ENCODE measurements at regions not wholly inside any gene's neighbourhood (a gene's known extent, or its start where the extent isn't known, plus 50 kb on each side); places are given as distances from the start of the nearest gene placed in this dataset.

GRCh38 chr3:64318001-64318400 lies 92.7 kb upstream of the PRICKLE2 start:
- Mint-ChIP-seq H3K27ac (no peak overlapping the region), H3K9me3 (no peaks in the 10 kb centered on the region), H3K27me3 (no peaks in the 10 kb centered on the region), H3K4me1 (ENCODE audit: low read depth) (no peaks in the 10 kb centered on the region), H3K4me3 (no peak overlapping the region), H3K36me3 (no peaks in the 10 kb centered on the region)
- intact Hi-C loops (cut with micrococcal nuclease) = no loop called here
- no peak for DNase-seq
- CTCF ChIA-PET = no interaction called here
- POLR2A ChIA-PET = no interaction called here

- ChIA-PET CTCF (interaction anchor here (0.6 kb wide), 1 partner anchor 919 kb away, joined by 4 read pairs; no protein-coding TSS in a partner anchor), POLR2A (no interaction called here)
- no peak for DNase-seq
- H3K27me3 Mint-ChIP-seq = no peaks in the 10 kb centered on the region
- intact Hi-C loops (cut with micrococcal nuclease) = no loop called here
- no peak overlapping the region for H3K27ac Mint-ChIP-seq
- H3K4me1 Mint-ChIP-seq (ENCODE audit: low read depth) = no peaks in the 10 kb centered on the region
- H3K36me3 Mint-ChIP-seq = no peaks in the 10 kb centered on the region
- H3K4me3 Mint-ChIP-seq = no peak overlapping the region
- peaks cover 3% of the 10 kb centered on the region for H3K9me3 Mint-ChIP-seq
Observed at GRCh38 chr3:64316971-64317370, 91.7 kb upstream of the PRICKLE2 start.

- no peak for DNase-seq
- CTCF ChIA-PET = no interaction called here
Observed at GRCh38 chr3:64311424-64312061, 86.3 kb upstream of the PRICKLE2 start.

GRCh38 chr3:64308931-64309330 lies 83.7 kb upstream of the PRICKLE2 start:
- intact Hi-C loops (cut with micrococcal nuclease) = no loop called here
- no peak for DNase-seq
- Mint-ChIP-seq H3K27ac (no peak overlapping the region), H3K9me3 (peaks cover 3% of the 10 kb centered on the region), H3K4me3 (no peak overlapping the region), H3K4me1 (ENCODE audit: low read depth) (no peaks in the 10 kb centered on the region), H3K36me3 (no peaks in the 10 kb centered on the region), H3K27me3 (no peaks in the 10 kb centered on the region)
- ChIA-PET CTCF (no interaction called here), POLR2A (no interaction called here)

More at GRCh38 chr3:64311424-64312061, 86.3 kb upstream of the PRICKLE2 start:
- Mint-ChIP-seq H3K4me1 (ENCODE audit: low read depth) (no peaks in the 10 kb centered on the region), H3K27me3 (no peaks in the 10 kb centered on the region), H3K4me3 (no peak overlapping the region), H3K9me3 (peaks cover 3% of the 10 kb centered on the region), H3K36me3 (no peaks in the 10 kb centered on the region), H3K27ac (no peak overlapping the region)
- POLR2A ChIA-PET = no interaction called here
- intact Hi-C loops (cut with micrococcal nuclease) = no loop called here

- Mint-ChIP-seq H3K9me3 (no peaks in the 10 kb centered on the region), H3K36me3 (no peaks in the 10 kb centered on the region), H3K4me3 (no peak overlapping the region), H3K27ac (no peak overlapping the region), H3K4me1 (ENCODE audit: low read depth) (no peaks in the 10 kb centered on the region), H3K27me3 (no peaks in the 10 kb centered on the region)
- intact Hi-C loops (cut with micrococcal nuclease) = no loop called here
- ChIA-PET CTCF (no interaction called here), POLR2A (no interaction called here)
- no peak for DNase-seq
Observed at GRCh38 chr3:64306745-64307144, 81.5 kb upstream of the PRICKLE2 start.

GRCh38 chr3:64305731-64306130 lies 80.5 kb upstream of the PRICKLE2 start:
- intact Hi-C loops (cut with micrococcal nuclease) = no loop called here
- ChIA-PET POLR2A (no interaction called here), CTCF (no interaction called here)
- Mint-ChIP-seq H3K36me3 (no peaks in the 10 kb centered on the region), H3K27ac (no peak overlapping the region), H3K4me3 (no peak overlapping the region), H3K27me3 (no peaks in the 10 kb centered on the region), H3K9me3 (no peaks in the 10 kb centered on the region), H3K4me1 (ENCODE audit: low read depth) (no peaks in the 10 kb centered on the region)
- DNase-seq = no peak

GRCh38 chr3:64304828-64305410 lies 79.7 kb upstream of the PRICKLE2 start:
- H3K27ac Mint-ChIP-seq = no peak overlapping the region
- intact Hi-C loops (cut with micrococcal nuclease) = no loop called here
- no peaks in the 10 kb centered on the region for H3K36me3 Mint-ChIP-seq
- H3K27me3 Mint-ChIP-seq = no peaks in the 10 kb centered on the region
- no peak for DNase-seq
- no peaks in the 10 kb centered on the region for H3K4me1 Mint-ChIP-seq (ENCODE audit: low read depth)
- H3K9me3 Mint-ChIP-seq = no peaks in the 10 kb centered on the region
- H3K4me3 Mint-ChIP-seq = no peak overlapping the region
- ChIA-PET CTCF (no interaction called here), POLR2A (no interaction called here)

- no peaks in the 10 kb centered on the region for H3K4me1 Mint-ChIP-seq (ENCODE audit: low read depth)
- intact Hi-C loops (cut with micrococcal nuclease) = no loop called here
- no peaks in the 10 kb centered on the region for H3K9me3 Mint-ChIP-seq
- ChIA-PET POLR2A (no interaction called here), CTCF (no interaction called here)
- no peak overlapping the region for H3K27ac Mint-ChIP-seq
- H3K27me3 Mint-ChIP-seq = no peaks in the 10 kb centered on the region
- DNase-seq = no peak
- H3K36me3 Mint-ChIP-seq = no peaks in the 10 kb centered on the region
- no peak overlapping the region for H3K4me3 Mint-ChIP-seq
Observed at GRCh38 chr3:64303881-64304280, 78.6 kb upstream of the PRICKLE2 start.

- Mint-ChIP-seq H3K4me3 (no peak overlapping the region), H3K27ac (no peak overlapping the region), H3K9me3 (no peaks in the 10 kb centered on the region), H3K27me3 (peaks cover 2% of the 10 kb centered on the region), H3K4me1 (ENCODE audit: low read depth) (no peaks in the 10 kb centered on the region), H3K36me3 (no peaks in the 10 kb centered on the region)
- CTCF ChIA-PET = no interaction called here
- intact Hi-C loops (cut with micrococcal nuclease) = no loop called here
- POLR2A ChIA-PET = no interaction called here
- DNase-seq = no peak
Observed at GRCh38 chr3:64303401-64303800, 78.1 kb upstream of the PRICKLE2 start.

GRCh38 chr3:64301476-64301875 lies 76.2 kb upstream of the PRICKLE2 start:
- Mint-ChIP-seq H3K4me3 (no peak overlapping the region), H3K27me3 (peaks cover 5% of the 10 kb centered on the region), H3K4me1 (ENCODE audit: low read depth) (no peaks in the 10 kb centered on the region), H3K36me3 (no peaks in the 10 kb centered on the region), H3K27ac (no peak overlapping the region), H3K9me3 (peaks cover 14% of the 10 kb centered on the region)
- CTCF ChIA-PET = no interaction called here
- no peak for DNase-seq
- POLR2A ChIA-PET = no interaction called here
- intact Hi-C loops (cut with micrococcal nuclease) = no loop called here

- H3K4me3 Mint-ChIP-seq = no peak overlapping the region
- H3K27me3 Mint-ChIP-seq = peaks cover 5% of the 10 kb centered on the region
- no peak overlapping the region for H3K27ac Mint-ChIP-seq
- CTCF ChIA-PET = no interaction called here
- POLR2A ChIA-PET = no interaction called here
- DNase-seq = no peak
- intact Hi-C loops (cut with micrococcal nuclease) = no loop called here
- H3K36me3 Mint-ChIP-seq = no peaks in the 10 kb centered on the region
- peaks cover 14% of the 10 kb centered on the region for H3K9me3 Mint-ChIP-seq
- no peaks in the 10 kb centered on the region for H3K4me1 Mint-ChIP-seq (ENCODE audit: low read depth)
Observed at GRCh38 chr3:64300790-64301423, 75.6 kb upstream of the PRICKLE2 start.

GRCh38 chr3:64299206-64299605 lies 73.9 kb upstream of the PRICKLE2 start:
- intact Hi-C loops (cut with micrococcal nuclease) = no loop called here
- POLR2A ChIA-PET = no interaction called here
- DNase-seq = no peak
- H3K27ac Mint-ChIP-seq = no peak overlapping the region
- H3K27me3 Mint-ChIP-seq = peaks cover 5% of the 10 kb centered on the region
- H3K9me3 Mint-ChIP-seq = peaks cover 14% of the 10 kb centered on the region
- H3K4me3 Mint-ChIP-seq = no peak overlapping the region
- H3K36me3 Mint-ChIP-seq = no peaks in the 10 kb centered on the region
- no peaks in the 10 kb centered on the region for H3K4me1 Mint-ChIP-seq (ENCODE audit: low read depth)
- CTCF ChIA-PET = no interaction called here

GRCh38 chr3:64297563-64297962 lies 72.3 kb upstream of the PRICKLE2 start:
- CTCF ChIA-PET = no interaction called here
- no peak for DNase-seq
- intact Hi-C loops (cut with micrococcal nuclease) = no loop called here
- Mint-ChIP-seq H3K9me3 (peaks cover 14% of the 10 kb centered on the region), H3K4me1 (ENCODE audit: low read depth) (no peaks in the 10 kb centered on the region), H3K4me3 (no peak overlapping the region), H3K27me3 (peaks cover 5% of the 10 kb centered on the region), H3K36me3 (no peaks in the 10 kb centered on the region), H3K27ac (no peak overlapping the region)
- POLR2A ChIA-PET = no interaction called here

Data from activated CD4-positive, alpha-beta memory T cell treated with anti-CD3 and anti-CD28 coated beads for 36 hours (primary cell).